ENCODE measurements at regions not wholly inside any gene's neighbourhood (a gene's known extent, or its start where the extent isn't known, plus 50 kb on each side); places are given as distances from the start of the nearest gene placed in this dataset.
A peak's percentile ranks its signal among the peaks of the same experiment; 100 is the strongest.

DNA sequence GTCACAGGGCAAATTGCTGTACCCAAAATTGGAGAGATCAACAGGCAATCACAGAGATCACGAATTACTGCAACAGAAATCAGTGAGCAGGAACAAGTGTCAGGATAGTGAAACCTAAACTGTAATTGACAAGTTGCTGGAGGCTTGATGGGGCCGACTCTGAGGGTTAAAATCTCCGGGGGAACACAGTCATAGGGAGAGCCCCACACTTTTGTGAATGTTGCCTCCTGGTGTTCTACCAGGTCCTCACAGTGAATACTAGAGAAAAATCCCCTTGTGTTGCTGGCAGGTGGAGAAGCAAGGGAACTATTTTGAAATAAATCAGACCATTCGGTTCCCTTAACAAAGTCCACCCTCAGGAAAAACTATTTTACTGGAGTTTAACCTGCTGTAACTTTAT lies 697.5 kb upstream of the CBLB start:
- no peaks in the 10 kb centered on the region for H3K9me3 ChIP-seq (ENCODE audit: control insufficient read depth in 2 of 2, low read length in 2 of 2)
- no peaks in the 10 kb centered on the region for H3K36me3 ChIP-seq (ENCODE audit: control insufficient read depth, insufficient read depth, low read length)
- Mint-ChIP-seq H3K36me3 (no peaks in the 10 kb centered on the region), H3K4me1 (no peaks in the 10 kb centered on the region), H3K27me3 (peaks cover 6% of the 10 kb centered on the region), H3K4me3 (no peak overlapping the region), H3K27ac (peak overlapping the region in 1 of 3 donors; percentile 21), H3K9me3 (peaks cover 0 to 1% (median 0%) of the 10 kb centered on the region in 7 donors)
- no peaks in the 10 kb centered on the region for H3K27me3 ChIP-seq (ENCODE audit: control insufficient read depth, insufficient read depth, low read length)
- H3K27ac ChIP-seq (ENCODE audit: insufficient read depth, low read length, poor library complexity, severe bottlenecking), result no peak overlapping the region
- H3K4me3 ChIP-seq (ENCODE audit: low read depth, low read length), result no peak overlapping the region
- no peak for ATAC-seq (ENCODE audit: low read depth in 2 of 2)
- H3K4me1 ChIP-seq (ENCODE audit: control insufficient read depth, insufficient read depth, low read length, poor library complexity, severe bottlenecking), result no peaks in the 10 kb centered on the region
- no peak for DNase-seq

GRCh38 chr3:106570426-106570825 lies 701.6 kb upstream of the CBLB start:
- H3K4me3 ChIP-seq (ENCODE audit: low read depth, low read length), result no peak overlapping the region
- Mint-ChIP-seq H3K4me1 (no peaks in the 10 kb centered on the region), H3K27me3 (peaks cover 9% of the 10 kb centered on the region), H3K36me3 (no peaks in the 10 kb centered on the region), H3K4me3 (no peak overlapping the region), H3K27ac (no peak overlapping the region), H3K9me3 (peaks cover 0 to 1% (median 0%) of the 10 kb centered on the region in 7 donors)
- DNase-seq (no peak), ATAC-seq (ENCODE audit: low read depth in 2 of 2) (no peak)
- H3K9me3 ChIP-seq (ENCODE audit: control insufficient read depth in 2 of 2, low read length in 2 of 2), result no peaks in the 10 kb centered on the region
- H3K27me3 ChIP-seq (ENCODE audit: control insufficient read depth, insufficient read depth, low read length), result no peaks in the 10 kb centered on the region
- H3K27ac ChIP-seq (ENCODE audit: insufficient read depth, low read length, poor library complexity, severe bottlenecking), result no peak overlapping the region
- H3K36me3 ChIP-seq (ENCODE audit: control insufficient read depth, insufficient read depth, low read length), result no peaks in the 10 kb centered on the region
- no peaks in the 10 kb centered on the region for H3K4me1 ChIP-seq (ENCODE audit: control insufficient read depth, insufficient read depth, low read length, poor library complexity, severe bottlenecking)

DNA sequence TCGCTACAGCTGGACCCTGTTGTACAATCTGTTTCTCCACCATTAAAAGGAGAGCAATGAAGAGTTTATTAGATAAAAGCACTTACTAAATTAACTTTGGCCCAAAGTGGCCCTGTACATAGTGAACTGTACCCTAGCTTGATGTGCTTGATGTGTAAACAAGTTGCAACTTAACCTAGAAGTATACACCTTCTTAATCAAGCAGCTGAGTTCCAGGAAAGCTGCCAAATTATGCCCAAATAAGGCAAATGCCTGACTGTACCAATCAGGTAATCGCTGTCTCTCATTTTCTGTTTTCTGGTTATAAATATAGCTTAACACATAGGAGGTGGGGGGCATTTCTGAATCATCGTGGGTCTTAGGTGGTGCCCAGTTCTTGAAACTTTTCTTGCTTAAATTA lies 704.8 kb upstream of the CBLB start:
- no peaks in the 10 kb centered on the region for H3K36me3 Mint-ChIP-seq
- H3K27ac ChIP-seq (ENCODE audit: insufficient read depth, low read length, poor library complexity, severe bottlenecking), result no peak overlapping the region
- ATAC-seq (ENCODE audit: low read depth in 2 of 2) (no peak), DNase-seq (no peak)
- H3K27me3 ChIP-seq (ENCODE audit: control insufficient read depth, insufficient read depth, low read length), result no peaks in the 10 kb centered on the region
- H3K36me3 ChIP-seq (ENCODE audit: control insufficient read depth, insufficient read depth, low read length), result no peaks in the 10 kb centered on the region
- H3K4me3 ChIP-seq (ENCODE audit: low read depth, low read length), result no peak overlapping the region
- H3K4me1 ChIP-seq (ENCODE audit: control insufficient read depth, insufficient read depth, low read length, poor library complexity, severe bottlenecking), result no peaks in the 10 kb centered on the region
- no peaks in the 10 kb centered on the region for H3K9me3 ChIP-seq (ENCODE audit: control insufficient read depth in 2 of 2, low read length in 2 of 2)
- peaks cover 9% of the 10 kb centered on the region for H3K27me3 Mint-ChIP-seq
- no peak overlapping the region for H3K4me3 Mint-ChIP-seq
- no peaks in the 10 kb centered on the region for H3K4me1 Mint-ChIP-seq
- H3K27ac Mint-ChIP-seq, result no peak overlapping the region
- no peaks in the 10 kb centered on the region for H3K9me3 Mint-ChIP-seq

DNA sequence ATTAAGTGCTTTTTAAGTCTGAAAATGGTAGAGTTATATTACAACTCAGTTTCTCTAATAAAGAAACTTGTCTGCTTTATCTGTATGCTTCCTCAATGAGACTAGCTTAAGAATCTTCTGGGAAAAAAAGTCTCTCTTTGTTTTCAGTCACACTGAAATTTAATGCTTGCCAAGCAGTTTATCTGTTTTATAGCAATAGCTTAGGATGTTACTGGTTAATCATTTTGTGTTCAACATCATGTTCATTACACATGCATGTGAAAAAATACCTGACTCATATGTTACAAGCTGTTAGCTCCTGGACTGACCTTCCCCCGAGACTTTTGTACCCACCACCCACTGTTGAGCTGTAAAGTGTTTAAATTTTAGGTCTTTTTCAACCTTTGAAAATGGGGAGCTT lies 706.2 kb upstream of the CBLB start:
- Mint-ChIP-seq H3K4me3 (no peak overlapping the region), H3K9me3 (no peaks in the 10 kb centered on the region), H3K27me3 (peaks cover 9% of the 10 kb centered on the region), H3K27ac (no peak overlapping the region), H3K36me3 (no peaks in the 10 kb centered on the region), H3K4me1 (no peaks in the 10 kb centered on the region)
- no peak overlapping the region for H3K4me3 ChIP-seq (ENCODE audit: low read depth, low read length)
- H3K27me3 ChIP-seq (ENCODE audit: control insufficient read depth, insufficient read depth, low read length), result no peaks in the 10 kb centered on the region
- H3K4me1 ChIP-seq (ENCODE audit: control insufficient read depth, insufficient read depth, low read length, poor library complexity, severe bottlenecking), result no peaks in the 10 kb centered on the region
- no peak overlapping the region for H3K27ac ChIP-seq (ENCODE audit: insufficient read depth, low read length, poor library complexity, severe bottlenecking)
- DNase-seq (no peak), ATAC-seq (ENCODE audit: low read depth in 2 of 2) (no peak)
- H3K9me3 ChIP-seq (ENCODE audit: control insufficient read depth in 2 of 2, low read length in 2 of 2), result no peaks in the 10 kb centered on the region
- no peaks in the 10 kb centered on the region for H3K36me3 ChIP-seq (ENCODE audit: control insufficient read depth, insufficient read depth, low read length)

DNA sequence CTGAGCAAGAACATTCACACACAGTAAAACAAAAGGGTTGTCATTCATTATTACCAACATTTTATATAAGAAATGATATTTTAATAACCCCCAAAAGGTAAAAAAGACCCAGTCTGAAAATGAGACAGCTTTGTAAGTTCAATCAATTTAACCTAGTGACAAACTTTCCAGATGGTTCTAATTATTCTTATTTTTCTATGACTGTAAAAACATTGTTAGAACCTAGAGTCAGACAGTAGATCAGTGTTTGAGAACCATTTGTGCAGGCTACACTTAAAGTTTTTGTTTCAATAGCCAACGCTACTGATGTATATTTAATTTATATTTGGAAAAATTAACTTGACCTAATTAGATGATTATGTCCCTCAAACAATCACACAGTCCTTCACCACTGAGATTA lies 708.4 kb upstream of the CBLB start:
- Mint-ChIP-seq H3K27me3 (no peaks in the 10 kb centered on the region), H3K4me1 (no peaks in the 10 kb centered on the region)

DNA sequence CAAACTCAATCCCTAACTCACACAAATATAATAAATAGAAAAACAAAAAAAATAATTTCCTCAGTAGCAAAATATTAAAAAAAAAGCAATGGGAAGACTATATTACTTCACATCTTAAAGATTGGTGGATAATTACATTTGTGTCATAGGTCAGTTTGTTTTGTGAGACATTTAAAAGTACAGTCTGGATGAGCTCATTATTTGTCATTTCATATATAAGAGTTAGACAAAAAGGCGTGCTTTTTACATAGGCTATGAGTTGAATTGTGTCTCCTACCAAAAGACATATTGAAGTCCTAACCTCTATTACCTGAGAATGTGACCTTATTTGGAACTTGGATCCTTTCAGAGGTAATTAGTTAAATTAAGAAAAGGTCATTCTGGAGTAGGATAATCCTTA lies 710.1 kb upstream of the CBLB start:
- ATAC-seq (ENCODE audit: low read depth in 2 of 2), result no peak
- Histone ChIP-seq H3K4me1 (ENCODE audit: control insufficient read depth, insufficient read depth, low read length, poor library complexity, severe bottlenecking) (no peaks in the 10 kb centered on the region), H3K36me3 (ENCODE audit: control insufficient read depth, insufficient read depth, low read length) (no peaks in the 10 kb centered on the region), H3K4me3 (ENCODE audit: low read depth, low read length) (no peak overlapping the region), H3K27ac (ENCODE audit: insufficient read depth, low read length, poor library complexity, severe bottlenecking) (no peak overlapping the region), H3K27me3 (ENCODE audit: control insufficient read depth, insufficient read depth, low read length) (no peaks in the 10 kb centered on the region), H3K9me3 (ENCODE audit: control insufficient read depth in 2 of 2, low read length in 2 of 2) (no peaks in the 10 kb centered on the region)
- H3K4me3 Mint-ChIP-seq, result no peak overlapping the region
- no peaks in the 10 kb centered on the region for H3K36me3 Mint-ChIP-seq
- no peak for DNase-seq
- no peak overlapping the region for H3K27ac Mint-ChIP-seq
- H3K27me3 Mint-ChIP-seq, result no peaks in the 10 kb centered on the region
- H3K9me3 Mint-ChIP-seq, result peaks cover 0 to 2% (median 0%) of the 10 kb centered on the region in 7 donors
- no peaks in the 10 kb centered on the region for H3K4me1 Mint-ChIP-seq

More for the DNA sequence above, 708.4 kb upstream of the CBLB start:
- no peak for ATAC-seq (ENCODE audit: low read depth in 2 of 2)
- DNase-seq, result no peak
- Histone ChIP-seq H3K36me3 (ENCODE audit: control insufficient read depth, insufficient read depth, low read length) (no peaks in the 10 kb centered on the region), H3K4me1 (ENCODE audit: control insufficient read depth, insufficient read depth, low read length, poor library complexity, severe bottlenecking) (no peaks in the 10 kb centered on the region), H3K27ac (ENCODE audit: insufficient read depth, low read length, poor library complexity, severe bottlenecking) (no peak overlapping the region), H3K27me3 (ENCODE audit: control insufficient read depth, insufficient read depth, low read length) (no peaks in the 10 kb centered on the region), H3K4me3 (ENCODE audit: low read depth, low read length) (no peak overlapping the region), H3K9me3 (ENCODE audit: control insufficient read depth in 2 of 2, low read length in 2 of 2) (no peaks in the 10 kb centered on the region)
- H3K9me3 Mint-ChIP-seq, result peaks cover 0 to 2% (median 0%) of the 10 kb centered on the region in 7 donors
- H3K27ac Mint-ChIP-seq, result no peak overlapping the region
- H3K36me3 Mint-ChIP-seq, result no peaks in the 10 kb centered on the region
- no peak overlapping the region for H3K4me3 Mint-ChIP-seq

- Histone ChIP-seq H3K9me3 (ENCODE audit: control insufficient read depth in 2 of 2, low read length in 2 of 2) (no peaks in the 10 kb centered on the region), H3K4me1 (ENCODE audit: control insufficient read depth, insufficient read depth, low read length, poor library complexity, severe bottlenecking) (no peaks in the 10 kb centered on the region), H3K27ac (ENCODE audit: insufficient read depth, low read length, poor library complexity, severe bottlenecking) (no peak overlapping the region), H3K27me3 (ENCODE audit: control insufficient read depth, insufficient read depth, low read length) (no peaks in the 10 kb centered on the region), H3K4me3 (ENCODE audit: low read depth, low read length) (no peak overlapping the region), H3K36me3 (ENCODE audit: control insufficient read depth, insufficient read depth, low read length) (no peaks in the 10 kb centered on the region)
- no peak for ATAC-seq (ENCODE audit: low read depth in 2 of 2)
- Mint-ChIP-seq H3K4me3 (no peak overlapping the region), H3K4me1 (no peaks in the 10 kb centered on the region), H3K36me3 (no peaks in the 10 kb centered on the region), H3K9me3 (peaks cover 0 to 2% (median 0%) of the 10 kb centered on the region in 7 donors), H3K27me3 (no peaks in the 10 kb centered on the region), H3K27ac (no peak overlapping the region)
- no peak for DNase-seq
These were observed 713.3 kb upstream of the CBLB start for GRCh38 chr3:106582151-106582550.

GRCh38 chr3:106587551-106587950 lies 718.7 kb upstream of the CBLB start:
- Mint-ChIP-seq H3K4me1 (peaks cover 0 to 2% (median 0%) of the 10 kb centered on the region in 4 donors), H3K36me3 (no peaks in the 10 kb centered on the region), H3K9me3 (peaks cover 0 to 2% (median 0%) of the 10 kb centered on the region in 7 donors), H3K4me3 (no peak overlapping the region), H3K27me3 (no peaks in the 10 kb centered on the region), H3K27ac (no peak overlapping the region)
- Histone ChIP-seq H3K27ac (ENCODE audit: insufficient read depth, low read length, poor library complexity, severe bottlenecking) (no peak overlapping the region), H3K9me3 (ENCODE audit: control insufficient read depth in 2 of 2, low read length in 2 of 2) (no peaks in the 10 kb centered on the region), H3K27me3 (ENCODE audit: control insufficient read depth, insufficient read depth, low read length) (no peaks in the 10 kb centered on the region), H3K4me1 (ENCODE audit: control insufficient read depth, insufficient read depth, low read length, poor library complexity, severe bottlenecking) (no peaks in the 10 kb centered on the region), H3K4me3 (ENCODE audit: low read depth, low read length) (no peak overlapping the region), H3K36me3 (ENCODE audit: control insufficient read depth, insufficient read depth, low read length) (no peaks in the 10 kb centered on the region)
- ATAC-seq (ENCODE audit: low read depth in 2 of 2) (no peak), DNase-seq (no peak)
